OCI-LY3 (cell line): ENCODE measurements at regions not wholly inside any gene's neighbourhood (a gene's known extent, or its start where the extent isn't known, plus 50 kb on each side); places are given as distances from the start of the nearest gene placed in this dataset.

Experiments used
- H2AFZ ChIP-seq: fragments of 200-600, 300-600 bp; shearing (Covaris generic); 2 replicates; pipeline ENCODE4 v1.6.0; 2014; ENCODE audit warnings: antibody characterized with exemption, low read depth, low read length
- H3K27ac ChIP-seq: fragments of 200-600, 300-600 bp; sonication (generic); 2 replicates; pipeline ENCODE4 v1.5.1; 2014; ENCODE audit warnings: mild to moderate bottlenecking, low read length, moderate library complexity, mixed read lengths
- H3K27me3 ChIP-seq: fragments of 200-600, 300-600 bp; sonication (generic); 2 replicates; pipeline ENCODE4 v1.6.1; 2014; ENCODE audit warnings: low read depth, low read length, mixed read lengths
- H3K36me3 ChIP-seq: fragments of 200-600, 300-600 bp; sonication (generic); replicated peaks from 2 replicates; pipeline ENCODE3; 2014; ENCODE audit warnings: low read depth, low read length, mixed read lengths
- H3K4me1 ChIP-seq: fragments of 300-600, 200-600 bp; sonication (generic); 2 replicates; pipeline ENCODE4 v1.6.1; 2014; ENCODE audit warnings: low read length, mixed read lengths
- H3K4me2 ChIP-seq: fragments of 200-600, 300-600 bp; sonication (generic); 2 replicates; pipeline ENCODE4 v1.6.1; 2014; ENCODE audit warnings: low read length, mixed read lengths
- H3K4me3 ChIP-seq: fragments of 300-600, 200-600 bp; sonication (generic); 2 replicates; pipeline ENCODE4 v1.5.1; 2014; ENCODE audit warnings: antibody characterized with exemption, mild to moderate bottlenecking, low read length, moderate library complexity
- H3K79me2 ChIP-seq: fragments of 300-600, 200-600 bp; shearing (Covaris generic); 2 replicates; pipeline ENCODE4 v1.6.1; 2014; ENCODE audit warnings: mild to moderate bottlenecking, low read length, mixed read lengths
- H3K9ac ChIP-seq: fragments of 300-600, 200-600 bp; shearing (Covaris generic); 2 replicates; pipeline ENCODE4 v1.6.0; 2014; ENCODE audit warnings: mild to moderate bottlenecking, low read length, moderate library complexity
- H3K9me3 ChIP-seq: fragments of 200-600, 300-600 bp; shearing (Covaris generic); 2 replicates; pipeline ENCODE4 v1.6.1; 2014; ENCODE audit warnings: low read length, mixed read lengths; ENCODE audit not compliant: insufficient read depth
- H4K20me1 ChIP-seq: fragments of 200-600, 300-600 bp; sonication (generic); 2 replicates; pipeline ENCODE4 v1.6.1; 2016; ENCODE audit warnings: low read length, mixed read lengths; ENCODE audit not compliant: insufficient read depth
- CTCF ChIP-seq: fragments of 200-600, 300-600 bp; sonication (generic); IDR thresholded peaks from 2 replicates; pipeline ENCODE4 v1.5.1; 2014; ENCODE audit warnings: antibody characterized with exemption, low read length, low read depth
- EZH2phosphoT487 ChIP-seq: fragments of 200-600 bp; shearing (Covaris generic); IDR thresholded peaks from 2 replicates; pipeline ENCODE4 v1.6.1; 2018; ENCODE audit warnings: antibody characterized with exemption, mixed run types, low read depth

GRCh38 chr11:119509969-119510401, 87.0 kb upstream of the THY1 start:
- Histone ChIP-seq H3K36me3 (no peaks in the 10 kb centered on the region), H3K4me3 (peak overlapping the region; percentile 49), H3K4me1 (peaks cover 57% of the 10 kb centered on the region), H3K27ac (peak overlapping the region; percentile 96), H4K20me1 (no peaks in the 10 kb centered on the region), H3K4me2 (peak overlapping the region; percentile 79), H3K9me3 (no peaks in the 10 kb centered on the region), H3K9ac (peak overlapping the region; percentile 66), H3K79me2 (no peaks in the 10 kb centered on the region), H3K27me3 (no peaks in the 10 kb centered on the region), H2AFZ (0 out of 2 replicates have a peak overlapping the region, but pooled peaks have one; percentile 26)
- no peak for TF ChIP-seq EZH2phosphoT487
- no peak for TF ChIP-seq CTCF

GRCh38 chr11:119509282-119509841, 86.4 kb upstream of the THY1 start:
- Histone ChIP-seq H3K9ac (peak overlapping the region; percentile 63), H3K9me3 (no peaks in the 10 kb centered on the region), H3K36me3 (no peaks in the 10 kb centered on the region), H3K27ac (peak overlapping the region; percentile 96), H3K79me2 (no peaks in the 10 kb centered on the region), H3K4me1 (peaks cover 62% of the 10 kb centered on the region), H3K4me3 (peak overlapping the region; percentile 49), H3K4me2 (peak overlapping the region; percentile 79), H3K27me3 (no peaks in the 10 kb centered on the region), H2AFZ (no peak overlapping the region), H4K20me1 (no peaks in the 10 kb centered on the region)
- TF ChIP-seq CTCF (no peak), EZH2phosphoT487 (no peak)

- Histone ChIP-seq H3K4me1 (peaks cover 33% of the 10 kb centered on the region), H3K4me3 (no peak overlapping the region), H3K4me2 (no peak overlapping the region), H3K9me3 (no peaks in the 10 kb centered on the region), H3K27ac (no peak overlapping the region), H3K9ac (no peak overlapping the region), H3K79me2 (no peaks in the 10 kb centered on the region), H2AFZ (no peak overlapping the region), H3K36me3 (no peaks in the 10 kb centered on the region), H3K27me3 (no peaks in the 10 kb centered on the region), H4K20me1 (no peaks in the 10 kb centered on the region)
- no peak for TF ChIP-seq EZH2phosphoT487
- TF ChIP-seq CTCF = no peak
Measured at GRCh38 chr11:119506436-119506835, 83.5 kb upstream of the THY1 start.

GRCh38 chr11:119505861-119506260, 82.9 kb upstream of the THY1 start:
- no peak overlapping the region for H2AFZ ChIP-seq
- no peak for TF ChIP-seq CTCF
- TF ChIP-seq EZH2phosphoT487 = no peak
- H3K79me2 ChIP-seq = no peaks in the 10 kb centered on the region
- no peak overlapping the region for H3K4me3 ChIP-seq
- peaks cover 27% of the 10 kb centered on the region for H3K4me1 ChIP-seq
- no peak overlapping the region for H3K4me2 ChIP-seq
- H3K27me3 ChIP-seq = no peaks in the 10 kb centered on the region
- no peaks in the 10 kb centered on the region for H4K20me1 ChIP-seq
- H3K27ac ChIP-seq = no peak overlapping the region
- H3K9ac ChIP-seq = no peak overlapping the region
- no peaks in the 10 kb centered on the region for H3K36me3 ChIP-seq
- no peaks in the 10 kb centered on the region for H3K9me3 ChIP-seq
